GM21515 (cell line): ENCODE measurements at regions not wholly inside any gene's neighbourhood (a gene's known extent, or its start where the extent isn't known, plus 50 kb on each side); places are given as distances from the start of the nearest gene placed in this dataset.

ENCODE experiments used
- ATAC-seq: cut with Tn5 transposase; IDR thresholded peaks from one replicate; pipeline ENCODE4 v1.9.1; 2021; ENCODE audit not compliant: unreplicated experiment

GRCh38 chr1:99152132-99152531 is 112.2 kb upstream of the PLPPR4 start:
- ATAC-seq = no peak

GRCh38 chr1:99163671-99164070 is 100.6 kb upstream of the PLPPR4 start:
- ATAC-seq = no peak

- ATAC-seq = no peak
Observed at GRCh38 chr1:99170516-99170915, 93.8 kb upstream of the PLPPR4 start.

- ATAC-seq = no peak
Observed at GRCh38 chr1:99171184-99171813, 93.0 kb upstream of the PLPPR4 start.

GRCh38 chr1:99173282-99173681 is 91.0 kb upstream of the PLPPR4 start:
- no peak for ATAC-seq

GRCh38 chr1:99173900-99174299 is 90.4 kb upstream of the PLPPR4 start:
- ATAC-seq = no peak

- no peak for ATAC-seq
Observed at GRCh38 chr1:99176753-99177152, 87.5 kb upstream of the PLPPR4 start.

GRCh38 chr1:99177465-99177864 is 86.8 kb upstream of the PLPPR4 start:
- no peak for ATAC-seq

GRCh38 chr1:99180343-99180808 is 83.9 kb upstream of the PLPPR4 start:
- peak; percentile 99 for ATAC-seq

- no peak for ATAC-seq
Observed at GRCh38 chr1:99180915-99181314, 83.4 kb upstream of the PLPPR4 start.

- ATAC-seq = no peak
Observed at GRCh38 chr1:99181892-99182291, 82.4 kb upstream of the PLPPR4 start.

- no peak for ATAC-seq
Observed at GRCh38 chr1:99185196-99185595, 79.1 kb upstream of the PLPPR4 start.

GRCh38 chr1:99193431-99193830 is 70.9 kb upstream of the PLPPR4 start:
- no peak for ATAC-seq

GRCh38 chr1:99198393-99198792 is 65.9 kb upstream of the PLPPR4 start:
- no peak for ATAC-seq

- ATAC-seq = no peak
Observed at GRCh38 chr1:99207216-99207615, 57.1 kb upstream of the PLPPR4 start.
